GM13977 (cell line): ENCODE measurements at regions not wholly inside any gene's neighbourhood (a gene's known extent, or its start where the extent isn't known, plus 50 kb on each side); places are given as distances from the start of the nearest gene placed in this dataset.
A peak's percentile ranks its signal among the peaks of the same experiment; 100 is the strongest.

Experiments used
- DNase-seq: peaks from one replicate; pipeline ENCODE4 v3.0.0; 2012; ENCODE audit warnings: low spot score
- in situ Hi-C: fragments of 300-500 bp; cut with MboI; formaldehyde crosslinking; loops from one replicate; pipeline ENCODE4 v1.12.0; 2022; ENCODE audit warnings: low sequenced_read_pairs, low pct_unique_long_range_greater_than_20kb, mixed read lengths, inconsistent platforms; ENCODE audit not compliant: unreplicated experiment
- TF ChIP-seq, protein P1 (sequence below): IDR thresholded peaks from 2 replicates; pipeline ENCODE4 v1.5.1; 2012; ENCODE audit warnings: mild to moderate bottlenecking, control low read depth; ENCODE audit not compliant: insufficient read depth; ENCODE audit errors: extremely low read depth, missing control alignments

DNA sequence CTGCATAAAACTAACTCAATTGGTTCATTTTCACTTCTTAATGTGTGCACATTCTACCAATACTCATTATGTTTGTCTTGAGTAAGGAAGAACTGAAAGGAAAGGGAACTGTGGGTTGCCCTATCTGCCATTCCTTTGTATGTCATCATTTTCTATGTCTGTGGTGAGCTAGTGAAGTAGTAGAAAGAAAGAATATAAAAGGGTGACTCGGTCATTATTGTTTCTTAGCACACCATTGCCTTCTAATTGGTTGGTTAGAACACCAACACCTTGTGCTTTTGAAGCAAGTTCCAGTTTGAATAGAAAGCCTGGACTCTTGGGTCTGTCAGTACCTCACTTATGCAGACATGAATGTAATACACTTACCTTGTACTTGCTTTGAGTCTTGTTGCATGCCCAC is 64.3 kb upstream of the MDFIC start:
- no peak for DNase-seq
- in situ Hi-C loops = no loop called here

DNA sequence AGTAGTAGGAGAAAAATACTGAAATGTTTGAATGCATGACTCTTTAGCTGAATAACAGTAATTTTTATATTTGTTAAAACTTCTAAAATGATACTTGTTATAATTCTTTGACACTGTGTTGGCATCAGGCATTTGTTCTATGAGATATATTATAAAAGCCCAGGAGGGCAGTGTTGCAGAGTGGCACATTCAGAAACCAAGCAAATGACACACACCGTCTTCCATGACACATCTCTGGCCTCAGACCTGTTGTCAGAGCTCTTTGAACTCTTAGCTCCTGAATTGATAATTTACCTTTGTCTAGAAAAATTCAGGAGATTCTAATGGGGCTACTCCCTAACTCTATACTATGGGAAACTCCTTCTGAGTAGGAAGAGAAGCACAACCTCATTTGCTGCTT is 62.4 kb upstream of the MDFIC start:
- no peak for DNase-seq
- TF ChIP-seq, protein P1, sequence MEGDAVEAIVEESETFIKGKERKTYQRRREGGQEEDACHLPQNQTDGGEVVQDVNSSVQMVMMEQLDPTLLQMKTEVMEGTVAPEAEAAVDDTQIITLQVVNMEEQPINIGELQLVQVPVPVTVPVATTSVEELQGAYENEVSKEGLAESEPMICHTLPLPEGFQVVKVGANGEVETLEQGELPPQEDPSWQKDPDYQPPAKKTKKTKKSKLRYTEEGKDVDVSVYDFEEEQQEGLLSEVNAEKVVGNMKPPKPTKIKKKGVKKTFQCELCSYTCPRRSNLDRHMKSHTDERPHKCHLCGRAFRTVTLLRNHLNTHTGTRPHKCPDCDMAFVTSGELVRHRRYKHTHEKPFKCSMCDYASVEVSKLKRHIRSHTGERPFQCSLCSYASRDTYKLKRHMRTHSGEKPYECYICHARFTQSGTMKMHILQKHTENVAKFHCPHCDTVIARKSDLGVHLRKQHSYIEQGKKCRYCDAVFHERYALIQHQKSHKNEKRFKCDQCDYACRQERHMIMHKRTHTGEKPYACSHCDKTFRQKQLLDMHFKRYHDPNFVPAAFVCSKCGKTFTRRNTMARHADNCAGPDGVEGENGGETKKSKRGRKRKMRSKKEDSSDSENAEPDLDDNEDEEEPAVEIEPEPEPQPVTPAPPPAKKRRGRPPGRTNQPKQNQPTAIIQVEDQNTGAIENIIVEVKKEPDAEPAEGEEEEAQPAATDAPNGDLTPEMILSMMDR = no peak
- in situ Hi-C loops = no loop called here

More for the DNA sequence above, 64.3 kb upstream of the MDFIC start:
- TF ChIP-seq, protein P1 = no peak

DNA sequence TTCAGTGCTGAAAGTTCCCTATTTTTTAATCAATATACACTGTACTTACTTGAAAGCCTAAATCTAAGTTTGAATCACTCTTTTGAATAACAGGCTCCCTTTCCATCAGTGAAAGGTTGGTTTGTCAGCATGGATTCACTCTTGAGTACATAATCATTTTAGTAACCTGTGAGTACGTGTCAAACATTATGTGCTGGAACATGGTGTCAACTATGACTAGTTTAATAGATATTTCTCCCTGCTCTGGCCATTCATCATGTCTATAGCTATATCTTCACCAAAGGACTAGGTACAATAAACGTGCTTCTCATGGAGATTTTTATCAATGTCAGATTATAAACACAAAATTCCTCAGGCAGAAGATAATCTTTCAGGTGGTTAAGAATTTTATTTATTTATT is 61.7 kb upstream of the MDFIC start:
- no peak for DNase-seq
- in situ Hi-C loops = no loop called here
- TF ChIP-seq, protein P1 = no peak

DNA sequence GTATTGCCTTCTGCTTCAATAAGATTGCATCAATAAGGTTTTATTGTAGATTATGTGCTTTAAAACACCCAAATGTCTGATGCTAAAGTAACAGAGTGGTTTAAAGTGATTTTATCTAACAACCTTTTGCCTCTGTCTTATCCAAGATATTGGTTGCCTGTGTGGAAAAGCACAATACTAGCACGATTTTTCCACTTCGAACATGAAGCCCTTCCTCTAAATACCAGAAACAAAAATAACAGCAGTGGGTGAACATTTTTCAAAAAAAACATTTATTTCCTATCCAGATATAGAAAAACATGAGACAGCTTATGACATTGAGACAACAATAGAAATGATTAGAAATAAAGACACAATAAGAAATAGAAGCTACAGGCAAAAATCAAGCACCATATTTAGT is 59.5 kb upstream of the MDFIC start:
- no peak for DNase-seq
- in situ Hi-C loops = no loop called here
- TF ChIP-seq, protein P1 = no peak

GRCh38 chr7:114864278-114864677 is 57.6 kb upstream of the MDFIC start:
- TF ChIP-seq, protein P1 = no peak
- in situ Hi-C loops = no loop called here
- no peak for DNase-seq

DNA sequence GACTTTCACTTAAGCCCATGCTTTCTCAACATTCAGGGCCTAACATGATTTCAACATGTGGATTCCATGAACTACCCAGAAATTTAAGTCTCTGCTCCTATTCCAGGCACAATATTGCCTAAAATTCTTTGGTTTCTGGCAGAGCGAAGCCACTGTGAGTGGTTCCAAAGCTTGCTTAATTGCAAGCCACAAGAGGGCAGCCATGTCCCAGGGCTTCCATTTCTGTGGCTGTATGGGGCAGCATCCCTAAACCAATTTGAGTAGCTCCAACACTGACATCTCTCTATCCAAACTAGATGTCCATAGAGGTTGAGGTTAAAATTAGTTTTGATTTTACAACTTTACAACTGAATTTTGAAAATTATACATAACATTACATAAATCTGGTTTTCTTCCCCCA is 56.3 kb upstream of the MDFIC start:
- TF ChIP-seq, protein P1 = peak; percentile 81
- peak; percentile 21 for DNase-seq

More for the DNA sequence above, 56.3 kb upstream of the MDFIC start:
- in situ Hi-C loops = no loop called here
